GM21619 (cell line): ENCODE measurements at regions not wholly inside any gene's neighbourhood (a gene's known extent, or its start where the extent isn't known, plus 50 kb on each side); places are given as distances from the start of the nearest gene placed in this dataset.

Experiments used
- ATAC-seq: cut with Tn5 transposase; IDR thresholded peaks from one replicate; pipeline ENCODE4 v1.9.1; 2021; ENCODE audit not compliant: unreplicated experiment

DNA sequence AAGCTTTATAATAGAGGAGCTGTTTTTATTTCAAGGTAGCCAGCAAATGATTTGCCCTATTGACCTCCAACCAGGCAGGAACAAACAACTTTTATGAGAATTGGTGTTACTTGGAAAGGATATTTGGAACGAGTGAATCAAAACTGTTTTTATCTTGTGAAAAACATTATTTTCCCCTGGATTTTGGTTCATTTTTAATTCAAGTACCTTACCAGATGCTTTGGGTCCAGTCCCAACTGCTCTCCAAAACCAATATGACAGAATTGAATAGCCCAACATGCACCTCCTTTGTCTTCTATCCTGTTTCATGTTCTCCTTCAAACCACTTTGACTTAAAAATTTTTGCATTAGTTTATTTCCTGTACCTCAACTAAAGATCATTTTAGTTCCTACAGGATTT, 178.6 kb upstream of the RBMS1 start:
- ATAC-seq = no peak

DNA sequence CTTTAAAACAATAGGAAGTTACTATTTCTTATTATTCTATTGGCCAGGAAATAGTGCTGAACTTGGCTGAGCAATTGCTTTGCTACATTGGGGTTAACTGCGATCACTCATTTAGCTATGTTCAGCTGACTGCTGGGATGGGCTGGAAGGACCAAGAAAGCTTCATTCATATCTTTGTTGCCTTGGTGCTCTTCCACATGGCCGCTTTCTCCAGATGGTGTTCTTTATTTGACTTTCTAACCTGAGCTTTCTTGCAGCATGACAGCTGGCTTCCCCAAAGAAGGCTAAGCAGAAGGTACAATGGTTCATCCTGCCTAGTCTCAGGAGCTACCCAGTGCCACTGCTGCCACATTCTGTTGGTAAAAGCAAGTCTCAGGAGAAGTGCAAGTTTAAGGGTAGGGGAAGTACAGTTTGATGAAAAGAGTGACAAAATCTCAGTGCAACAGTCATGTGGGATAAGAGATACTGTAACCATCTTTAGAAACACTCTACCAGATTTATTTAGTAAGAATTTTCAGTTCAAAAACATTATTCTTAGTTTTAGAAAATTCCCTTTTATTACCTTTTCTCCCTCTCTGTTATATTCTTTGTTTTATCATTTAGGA, 180.6 kb upstream of the RBMS1 start:
- ATAC-seq = no peak

- ATAC-seq = no peak
Observed at GRCh38 chr2:160679686-160680085, 186.1 kb upstream of the RBMS1 start.

DNA sequence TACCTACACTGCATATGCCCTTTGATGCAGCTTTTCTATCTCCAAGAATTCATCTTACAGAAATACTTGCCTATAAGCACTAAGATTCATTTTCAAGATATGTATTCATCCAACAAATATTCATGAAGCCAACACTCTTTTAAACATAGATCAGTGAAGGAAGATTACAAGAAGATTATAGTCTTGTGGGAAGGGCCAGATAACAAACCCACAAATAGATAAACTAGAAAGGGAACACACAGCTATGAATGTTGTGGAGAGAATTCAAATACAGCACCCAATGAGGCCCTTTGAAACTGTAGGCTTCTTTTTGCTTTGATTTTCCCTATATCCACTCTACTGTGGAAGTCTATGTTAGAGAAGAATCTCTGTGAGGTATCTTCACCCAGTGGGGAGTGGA, 186.7 kb upstream of the RBMS1 start:
- no peak for ATAC-seq

DNA sequence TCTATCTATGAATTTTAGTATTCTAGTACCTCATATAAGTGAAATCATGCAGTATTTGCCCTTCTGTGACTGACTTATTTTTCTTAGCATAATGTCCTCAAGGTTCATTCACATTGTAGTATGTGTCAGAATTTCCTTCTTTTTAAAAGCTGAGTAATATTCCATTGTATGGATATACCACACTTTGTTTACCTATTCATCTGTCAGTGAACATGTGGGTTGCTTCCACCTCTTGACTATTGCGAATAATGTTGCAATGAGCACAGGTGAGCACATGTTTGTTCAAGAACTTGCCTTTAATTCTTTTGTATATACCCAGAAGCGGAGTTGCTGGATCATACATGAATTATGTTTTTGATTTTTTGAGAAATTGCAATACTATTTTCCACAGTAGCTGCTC, 187.4 kb upstream of the RBMS1 start:
- no peak for ATAC-seq

DNA sequence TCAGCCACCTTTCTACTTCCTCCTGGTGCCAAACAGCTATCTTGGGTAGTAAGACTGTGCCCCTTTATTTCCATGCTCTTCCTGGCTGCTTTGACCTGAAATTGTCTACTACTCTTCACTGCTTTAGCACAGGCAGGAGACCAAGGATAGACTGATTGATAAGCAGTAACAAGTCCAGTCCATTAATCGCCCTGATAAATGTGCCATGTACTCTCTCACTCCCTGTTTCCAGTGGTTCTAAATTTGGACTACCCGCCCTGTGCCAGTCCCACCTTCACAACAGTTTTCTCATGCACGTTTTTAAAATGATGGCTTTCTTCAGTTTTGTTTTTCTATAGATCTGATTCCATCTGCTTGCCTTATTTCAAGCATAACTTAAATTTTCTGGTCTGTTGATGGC, 189.6 kb upstream of the RBMS1 start:
- ATAC-seq = no peak

DNA sequence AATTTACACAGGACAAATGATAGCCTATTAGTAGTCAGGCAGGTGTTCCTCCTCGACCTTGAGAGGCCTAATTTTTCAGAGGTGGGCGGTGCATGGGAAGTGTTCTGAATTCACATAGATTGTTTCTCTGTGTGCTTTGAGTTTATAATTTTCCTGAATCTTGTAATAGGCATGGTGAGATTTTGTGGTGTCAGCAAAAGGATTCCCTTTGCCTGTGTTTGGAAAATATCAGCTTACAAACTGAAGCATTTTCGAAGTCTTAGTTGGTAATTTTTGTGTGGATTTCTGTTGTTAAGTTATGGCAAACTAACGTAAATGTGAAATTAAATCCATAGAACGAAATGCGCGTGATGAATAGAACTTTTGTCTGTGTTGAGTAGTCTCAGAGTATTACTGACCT, 194.0 kb upstream of the RBMS1 start:
- no peak for ATAC-seq

DNA sequence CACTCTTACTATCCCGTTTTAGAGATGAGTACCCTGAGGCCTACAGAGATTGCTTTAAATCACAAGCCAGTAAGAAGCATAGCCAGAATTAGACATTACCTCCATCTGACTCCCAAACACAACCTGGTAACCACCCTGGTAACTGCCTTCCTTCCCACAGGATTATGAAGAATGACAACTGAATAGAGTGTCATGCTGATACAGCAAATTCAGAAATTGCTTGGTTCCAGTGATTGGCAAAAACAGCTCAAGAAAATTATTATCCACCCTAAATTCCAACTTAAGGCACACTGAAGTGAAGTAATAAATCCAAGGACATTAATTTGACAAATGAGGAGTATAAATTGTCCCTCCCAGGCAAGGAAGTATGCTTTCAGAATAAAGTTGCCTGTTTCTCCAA, 195.8 kb upstream of the RBMS1 start:
- no peak for ATAC-seq

DNA sequence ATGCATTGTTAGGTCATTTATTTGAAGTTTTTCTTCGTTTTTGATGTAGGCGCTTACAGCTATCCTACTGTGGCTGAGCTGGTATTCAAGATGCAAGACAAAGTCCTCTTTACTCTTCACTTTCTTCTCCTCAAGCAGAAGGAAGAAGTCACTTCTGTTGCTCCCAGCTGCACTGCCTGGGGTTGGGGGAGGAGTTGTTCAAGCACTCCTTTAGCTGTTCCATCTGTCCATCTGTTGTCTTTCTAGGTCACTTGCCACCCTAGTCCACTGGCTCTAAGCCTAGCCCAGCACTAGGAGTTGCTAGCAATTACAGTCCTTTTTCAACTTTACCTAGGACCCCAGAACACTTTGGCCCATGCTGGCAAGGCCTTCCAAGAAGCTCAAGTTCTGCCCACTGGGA, 200.6 kb upstream of the RBMS1 start:
- ATAC-seq = no peak

GRCh38 chr2:160694631-160695030, 201.0 kb upstream of the RBMS1 start:
- ATAC-seq = no peak

GRCh38 chr2:160695402-160696086, 201.9 kb upstream of the RBMS1 start:
- no peak for ATAC-seq

GRCh38 chr2:160696087-160696452, 202.5 kb upstream of the RBMS1 start:
- ATAC-seq = no peak

DNA sequence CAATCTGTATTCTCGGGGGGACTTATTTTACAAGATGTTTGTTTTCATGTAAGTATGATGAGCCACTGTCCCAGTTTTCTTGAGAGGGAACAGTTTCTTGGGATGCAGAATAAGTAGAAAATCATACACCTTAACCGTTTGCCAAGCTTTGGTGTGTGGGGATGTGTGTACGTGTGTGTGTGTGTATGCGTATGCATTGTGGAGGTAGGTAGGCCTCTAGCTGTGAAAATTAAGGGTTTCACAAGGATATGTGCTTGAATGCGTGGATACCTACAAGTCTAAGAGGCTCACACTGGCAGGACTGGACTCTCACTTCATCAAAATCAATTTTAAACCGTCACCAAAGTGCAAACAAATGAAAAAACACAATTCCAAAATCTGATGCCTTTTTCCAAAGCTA, 204.2 kb upstream of the RBMS1 start:
- ATAC-seq = no peak

- no peak for ATAC-seq
Observed at GRCh38 chr2:160700021-160700814, 206.6 kb upstream of the RBMS1 start.

DNA sequence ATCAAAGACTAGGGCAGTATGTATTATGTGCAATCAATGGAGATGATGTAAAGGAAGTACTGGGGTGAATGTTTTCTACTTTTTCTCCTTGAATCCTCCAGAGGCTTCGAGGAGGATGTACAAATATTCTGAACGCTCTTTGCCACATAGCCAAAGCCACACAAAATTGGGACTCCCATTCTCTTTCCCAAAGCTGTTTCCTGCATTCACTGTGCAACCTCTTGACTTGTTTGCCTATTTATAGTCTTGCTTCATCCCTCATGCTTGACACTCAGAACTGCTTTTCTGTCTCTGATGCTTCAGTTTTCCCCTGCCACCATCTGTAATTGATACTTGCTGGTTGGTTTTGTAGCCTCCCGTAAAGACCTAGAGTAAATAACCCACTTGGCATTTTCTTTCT, 208.2 kb upstream of the RBMS1 start:
- no peak for ATAC-seq

DNA sequence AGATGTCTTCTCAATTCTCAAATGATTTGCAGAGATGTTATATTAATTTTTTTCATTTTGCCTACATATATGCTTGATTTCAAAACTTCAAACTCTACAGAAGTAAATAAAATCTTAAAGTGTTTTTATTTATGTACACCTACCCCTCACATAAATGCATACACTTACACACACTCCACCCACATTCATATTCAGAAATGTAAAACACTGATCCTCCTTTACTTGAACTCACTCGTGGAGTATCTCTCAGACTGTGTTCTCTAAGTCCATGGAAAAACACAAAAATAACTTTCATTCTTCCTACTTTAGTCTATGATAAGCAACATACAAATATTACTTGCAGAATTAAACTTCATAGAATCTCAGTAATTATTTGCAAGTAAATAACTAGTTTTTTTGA, 209.1 kb upstream of the RBMS1 start:
- no peak for ATAC-seq

- ATAC-seq = peak; percentile 88
Observed at GRCh38 chr2:160703648-160704585, 210.3 kb upstream of the RBMS1 start.

- no peak for ATAC-seq
Observed at GRCh38 chr2:160715428-160715827, 221.8 kb upstream of the RBMS1 start.

GRCh38 chr2:160719116-160719515, 225.5 kb upstream of the RBMS1 start:
- no peak for ATAC-seq

GRCh38 chr2:160720098-160720497, 226.5 kb upstream of the RBMS1 start:
- ATAC-seq = no peak
